ENCODE measurements at regions not wholly inside any gene's neighbourhood (a gene's known extent, or its start where the extent isn't known, plus 50 kb on each side); places are given as distances from the start of the nearest gene placed in this dataset.
A peak's percentile ranks its signal among the peaks of the same experiment; 100 is the strongest.

GRCh38 chr5:82354543-82354942, 76.4 kb upstream of the RPS23 start:
- H3K4me2 ChIP-seq (ENCODE audit: low read length): no peak overlapping the region
- no peaks in the 10 kb centered on the region for H3K27me3 ChIP-seq (ENCODE audit: control insufficient read depth, insufficient read depth, low read length)
- no peak overlapping the region for H3K9ac ChIP-seq (ENCODE audit: low read depth, low read length)
- no peaks in the 10 kb centered on the region for H3K9me3 ChIP-seq (replicated peaks; ENCODE audit: low read length)
- no peak overlapping the region for H3K4me3 ChIP-seq (ENCODE audit: low read length)
- H3K4me1 ChIP-seq (ENCODE audit: control insufficient read depth, insufficient read depth, low read length): peaks cover 17% of the 10 kb centered on the region
- no peaks in the 10 kb centered on the region for H3K36me3 ChIP-seq (ENCODE audit: insufficient read depth, low read length)

- Histone ChIP-seq H3K27me3 (ENCODE audit: control insufficient read depth, insufficient read depth, low read length) (no peaks in the 10 kb centered on the region), H3K4me1 (ENCODE audit: control insufficient read depth, insufficient read depth, low read length) (peaks cover 27% of the 10 kb centered on the region), H3K4me2 (ENCODE audit: low read length) (no peak overlapping the region), H3K4me3 (ENCODE audit: low read length) (no peak overlapping the region), H3K36me3 (ENCODE audit: insufficient read depth, low read length) (no peaks in the 10 kb centered on the region), H3K9me3 (replicated peaks; ENCODE audit: low read length) (no peaks in the 10 kb centered on the region), H3K9ac (ENCODE audit: low read depth, low read length) (no peak overlapping the region)
Observed at GRCh38 chr5:82353522-82353921, 75.4 kb upstream of the RPS23 start.

- Histone ChIP-seq H3K9me3 (replicated peaks; ENCODE audit: low read length) (no peaks in the 10 kb centered on the region), H3K36me3 (ENCODE audit: insufficient read depth, low read length) (no peaks in the 10 kb centered on the region), H3K9ac (ENCODE audit: low read depth, low read length) (no peak overlapping the region), H3K4me1 (ENCODE audit: control insufficient read depth, insufficient read depth, low read length) (peaks cover 35% of the 10 kb centered on the region), H3K4me2 (ENCODE audit: low read length) (no peak overlapping the region), H3K27me3 (ENCODE audit: control insufficient read depth, insufficient read depth, low read length) (no peaks in the 10 kb centered on the region), H3K4me3 (ENCODE audit: low read length) (no peak overlapping the region)
Observed at GRCh38 chr5:82352146-82352791, 74.1 kb upstream of the RPS23 start.

- no peak overlapping the region for H3K9ac ChIP-seq (ENCODE audit: low read depth, low read length)
Observed at GRCh38 chr5:82351754-82352145, 73.6 kb upstream of the RPS23 start.

DNA sequence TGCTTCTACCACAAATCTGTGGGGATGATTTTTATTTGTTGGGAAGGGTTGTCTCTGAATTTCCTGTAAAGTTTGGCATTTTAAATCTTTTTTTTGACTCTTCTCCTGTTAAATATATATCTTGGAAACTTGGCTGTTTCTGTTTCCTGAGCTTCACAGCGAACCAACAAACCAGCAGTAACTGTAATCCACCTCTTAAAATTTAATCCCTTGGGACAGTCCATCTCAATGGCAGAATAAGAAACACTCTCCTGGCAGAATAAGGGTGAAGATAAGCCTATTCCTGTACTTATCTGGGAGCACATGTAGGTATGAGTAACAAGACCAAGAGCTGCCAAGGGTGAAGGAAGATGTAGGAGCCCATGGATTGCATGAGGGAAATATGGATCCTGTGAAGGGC, 73.1 kb upstream of the RPS23 start:
- H3K4me1 ChIP-seq (ENCODE audit: control insufficient read depth, insufficient read depth, low read length): peaks cover 38% of the 10 kb centered on the region
- no peaks in the 10 kb centered on the region for H3K36me3 ChIP-seq (ENCODE audit: insufficient read depth, low read length)
- no peaks in the 10 kb centered on the region for H3K9me3 ChIP-seq (replicated peaks; ENCODE audit: low read length)
- no peak overlapping the region for H3K9ac ChIP-seq (ENCODE audit: low read depth, low read length)
- no peak overlapping the region for H3K4me3 ChIP-seq (ENCODE audit: low read length)
- H3K4me2 ChIP-seq (ENCODE audit: low read length): no peak overlapping the region
- H3K27me3 ChIP-seq (ENCODE audit: control insufficient read depth, insufficient read depth, low read length): no peaks in the 10 kb centered on the region

More at GRCh38 chr5:82351754-82352145, 73.6 kb upstream of the RPS23 start:
- H3K9me3 ChIP-seq (replicated peaks; ENCODE audit: low read length): no peaks in the 10 kb centered on the region
- H3K4me2 ChIP-seq (ENCODE audit: low read length): no peak overlapping the region
- peaks cover 35% of the 10 kb centered on the region for H3K4me1 ChIP-seq (ENCODE audit: control insufficient read depth, insufficient read depth, low read length)
- no peaks in the 10 kb centered on the region for H3K27me3 ChIP-seq (ENCODE audit: control insufficient read depth, insufficient read depth, low read length)
- H3K36me3 ChIP-seq (ENCODE audit: insufficient read depth, low read length): no peaks in the 10 kb centered on the region
- H3K4me3 ChIP-seq (ENCODE audit: low read length): no peak overlapping the region

- no peaks in the 10 kb centered on the region for H3K36me3 ChIP-seq (ENCODE audit: insufficient read depth, low read length)
- H3K4me1 ChIP-seq (ENCODE audit: control insufficient read depth, insufficient read depth, low read length): peaks cover 38% of the 10 kb centered on the region
- peak overlapping the region; percentile 71 for H3K9ac ChIP-seq (ENCODE audit: low read depth, low read length)
- no peak overlapping the region for H3K4me3 ChIP-seq (ENCODE audit: low read length)
- H3K27me3 ChIP-seq (ENCODE audit: control insufficient read depth, insufficient read depth, low read length): no peaks in the 10 kb centered on the region
- no peaks in the 10 kb centered on the region for H3K9me3 ChIP-seq (replicated peaks; ENCODE audit: low read length)
- H3K4me2 ChIP-seq (ENCODE audit: low read length): no peak overlapping the region
Observed at GRCh38 chr5:82349652-82350051, 71.5 kb upstream of the RPS23 start.

GRCh38 chr5:82348784-82349425, 70.8 kb upstream of the RPS23 start:
- H3K9ac ChIP-seq (ENCODE audit: low read depth, low read length): peak overlapping the region; percentile 71

DNA sequence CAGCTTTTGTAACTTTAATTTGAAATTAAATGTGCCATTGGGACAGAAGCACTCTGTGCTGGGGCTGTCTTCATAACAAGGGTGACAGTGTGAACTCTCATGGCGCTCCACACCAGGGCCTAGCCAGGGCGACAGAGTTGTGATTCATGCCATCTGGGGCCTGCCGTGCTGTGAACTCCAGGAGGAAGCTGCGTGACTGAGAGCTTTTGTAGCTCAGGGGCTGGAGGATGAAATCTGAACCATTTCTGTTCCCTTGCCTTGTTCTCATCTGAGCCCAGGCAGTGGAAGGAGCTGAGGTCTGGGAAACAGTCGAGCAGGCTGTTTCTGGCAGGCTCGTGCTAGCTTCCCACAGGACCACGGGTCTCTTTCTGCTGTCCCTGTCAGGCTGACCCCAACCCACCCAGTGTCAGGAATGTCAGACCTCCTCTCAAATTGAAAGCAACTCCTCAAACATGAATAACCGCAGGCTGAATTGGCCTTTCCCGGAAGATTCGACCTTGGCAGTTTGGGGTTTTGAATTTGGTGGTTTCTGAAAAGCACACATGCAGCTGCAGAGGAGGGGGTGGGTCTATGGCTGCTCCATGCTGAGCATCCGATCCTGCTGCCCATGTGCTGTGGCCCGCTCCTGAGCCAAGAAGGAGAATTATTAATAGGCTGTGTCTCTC, 69.2 kb upstream of the RPS23 start:
- Histone ChIP-seq H3K36me3 (ENCODE audit: insufficient read depth, low read length) (no peaks in the 10 kb centered on the region), H3K9ac (ENCODE audit: low read depth, low read length) (peak overlapping the region; percentile 71)

More at GRCh38 chr5:82348784-82349425, 70.8 kb upstream of the RPS23 start:
- H3K27me3 ChIP-seq (ENCODE audit: control insufficient read depth, insufficient read depth, low read length): no peaks in the 10 kb centered on the region
- H3K4me1 ChIP-seq (ENCODE audit: control insufficient read depth, insufficient read depth, low read length): peaks cover 38% of the 10 kb centered on the region
- no peaks in the 10 kb centered on the region for H3K9me3 ChIP-seq (replicated peaks; ENCODE audit: low read length)
- H3K4me2 ChIP-seq (ENCODE audit: low read length): peak overlapping the region; percentile 51
- H3K4me3 ChIP-seq (ENCODE audit: low read length): peak overlapping the region; percentile 14
- no peaks in the 10 kb centered on the region for H3K36me3 ChIP-seq (ENCODE audit: insufficient read depth, low read length)

GRCh38 chr5:82346399-82347165, 68.4 kb upstream of the RPS23 start:
- Histone ChIP-seq H3K4me2 (ENCODE audit: low read length) (no peak overlapping the region), H3K4me1 (ENCODE audit: control insufficient read depth, insufficient read depth, low read length) (peaks cover 31% of the 10 kb centered on the region), H3K9ac (ENCODE audit: low read depth, low read length) (peak overlapping the region; percentile 71), H3K4me3 (ENCODE audit: low read length) (no peak overlapping the region), H3K36me3 (ENCODE audit: insufficient read depth, low read length) (no peaks in the 10 kb centered on the region), H3K27me3 (ENCODE audit: control insufficient read depth, insufficient read depth, low read length) (no peaks in the 10 kb centered on the region), H3K9me3 (replicated peaks; ENCODE audit: low read length) (no peaks in the 10 kb centered on the region)

More for the DNA sequence above, 69.2 kb upstream of the RPS23 start:
- no peaks in the 10 kb centered on the region for H3K27me3 ChIP-seq (ENCODE audit: control insufficient read depth, insufficient read depth, low read length)
- peak overlapping the region; percentile 66 for H3K4me2 ChIP-seq (ENCODE audit: low read length)
- peak overlapping the region; percentile 35 for H3K4me3 ChIP-seq (ENCODE audit: low read length)
- H3K9me3 ChIP-seq (replicated peaks; ENCODE audit: low read length): no peaks in the 10 kb centered on the region
- peaks cover 35% of the 10 kb centered on the region for H3K4me1 ChIP-seq (ENCODE audit: control insufficient read depth, insufficient read depth, low read length)

DNA sequence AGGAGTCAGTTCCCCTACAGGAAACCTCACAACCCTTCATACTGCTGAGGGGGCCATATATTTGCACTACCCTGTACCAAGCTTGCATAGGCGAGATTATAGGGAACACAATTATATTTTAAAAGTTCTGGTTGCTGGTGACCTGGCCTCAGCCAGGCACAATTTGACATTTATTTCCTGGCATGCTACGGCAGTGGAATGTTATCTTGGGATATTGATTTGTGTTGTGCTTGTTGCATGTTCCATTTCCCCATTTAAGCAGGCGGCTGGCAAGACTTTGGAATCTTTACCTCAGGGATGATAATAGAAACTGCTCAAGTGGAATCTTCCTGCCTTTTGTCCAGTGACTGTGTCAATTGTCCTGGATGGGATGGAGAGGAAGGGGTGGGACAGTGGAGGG, 67.0 kb upstream of the RPS23 start:
- Histone ChIP-seq H3K4me1 (ENCODE audit: control insufficient read depth, insufficient read depth, low read length) (peaks cover 31% of the 10 kb centered on the region), H3K4me3 (ENCODE audit: low read length) (no peak overlapping the region), H3K27me3 (ENCODE audit: control insufficient read depth, insufficient read depth, low read length) (no peaks in the 10 kb centered on the region), H3K9ac (ENCODE audit: low read depth, low read length) (no peak overlapping the region), H3K9me3 (replicated peaks; ENCODE audit: low read length) (no peaks in the 10 kb centered on the region), H3K4me2 (ENCODE audit: low read length) (no peak overlapping the region), H3K36me3 (ENCODE audit: insufficient read depth, low read length) (no peaks in the 10 kb centered on the region)

DNA sequence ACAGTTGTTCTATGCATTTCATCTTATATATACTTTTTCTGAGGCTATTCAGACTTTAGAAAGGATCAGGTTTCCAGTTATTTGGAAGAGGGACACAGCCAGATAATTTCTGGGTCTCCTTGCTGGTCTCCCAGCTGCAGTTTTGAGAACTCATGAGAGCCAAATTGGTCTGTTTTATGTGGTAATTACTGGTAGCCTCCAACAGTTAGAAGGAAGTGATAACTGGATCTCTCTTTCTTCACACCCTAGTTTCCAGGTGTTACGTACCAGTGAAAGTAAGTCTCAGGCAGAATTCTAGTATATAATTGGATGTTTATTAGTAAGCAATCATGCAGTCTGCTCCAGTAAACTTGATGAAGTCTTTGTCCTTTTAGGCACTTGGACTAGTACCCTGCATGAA, 63.2 kb upstream of the RPS23 start:
- no peaks in the 10 kb centered on the region for H3K9me3 ChIP-seq (replicated peaks; ENCODE audit: low read length)

More for the DNA sequence above, 63.2 kb upstream of the RPS23 start:
- peaks cover 8% of the 10 kb centered on the region for H3K4me1 ChIP-seq (ENCODE audit: control insufficient read depth, insufficient read depth, low read length)
- no peaks in the 10 kb centered on the region for H3K36me3 ChIP-seq (ENCODE audit: insufficient read depth, low read length)
- no peak overlapping the region for H3K4me2 ChIP-seq (ENCODE audit: low read length)
- H3K9ac ChIP-seq (ENCODE audit: low read depth, low read length): no peak overlapping the region
- no peaks in the 10 kb centered on the region for H3K27me3 ChIP-seq (ENCODE audit: control insufficient read depth, insufficient read depth, low read length)
- no peak overlapping the region for H3K4me3 ChIP-seq (ENCODE audit: low read length)

Data from skeletal muscle satellite cell (primary cell).